Endothelial cell of umbilical vein (primary cell): ENCODE measurements at regions not wholly inside any gene's neighbourhood (a gene's known extent, or its start where the extent isn't known, plus 50 kb on each side); places are given as distances from the start of the nearest gene placed in this dataset.

Experiments
- BruUV-seq: library from RNA; stranded (reverse); fragments of 400-500 nt; replicated peaks from 2 replicates; lab custom pipeline; 2021; lab: Mats Ljungman, UMichigan
- CTCF ChIA-PET: fragments of 300-600, 350-600 bp; sonication (Branson Sonifier 250); formaldehyde crosslinking; loops from one replicate; lab custom pipeline; 2021; ENCODE audit warnings: antibody characterized with exemption, inconsistent platforms; lab: Charles Lee
- POLR2A ChIA-PET: fragments of 300-600, 350-600 bp; sonication (Branson Sonifier 250); formaldehyde crosslinking; loops from one replicate; lab custom pipeline; 2021; ENCODE audit warnings: antibody characterized with exemption, inconsistent platforms; lab: Charles Lee
- DNase-seq: peaks from one replicate; pipeline ENCODE4 v3.0.0-alpha.2; 2011; ENCODE audit warnings: low read depth, low spot score
- FAIRE-seq: peaks from 2 replicates; lab custom pipeline; 2011; peaks lifted over from hg19 to GRCh38; lab: Jason Lieb, UNC
- H2AFZ ChIP-seq: 2 replicates; pipeline ENCODE4 v1.6.0; 2012; ENCODE audit warnings: low read depth, low read length, control low read depth, inconsistent platforms
- H3K27ac ChIP-seq: 2 replicates; pipeline ENCODE4 v1.5.1; 2011; ENCODE audit warnings: low read depth, mild to moderate bottlenecking, control low read depth, low read length, moderate library complexity; ENCODE audit not compliant: insufficient read depth
- H3K27me3 ChIP-seq, 2 experiments: 2 replicates each; pipeline versions ENCODE4 v1.6.0 to v1.6.1; 2011; ENCODE audit warnings: low read length in 2 of 2, mixed read lengths in 1 of 2; ENCODE audit not compliant: control insufficient read depth in 2 of 2, insufficient read depth in 2 of 2
- H3K36me3 ChIP-seq, 2 experiments: 2 replicates in 1 of 2; 3 replicates in 1 of 2; pipeline ENCODE4 v1.5.1; 2011; ENCODE audit warnings: low read length in 2 of 2, mild to moderate bottlenecking in 1 of 2, moderate library complexity in 1 of 2; ENCODE audit not compliant: control insufficient read depth in 2 of 2, insufficient read depth in 2 of 2; ENCODE audit errors: extremely low read depth in 1 of 2
- H3K4me1 ChIP-seq: 3 replicates; pipeline ENCODE4 v1.5.1; 2011; ENCODE audit warnings: mild to moderate bottlenecking, low read length; ENCODE audit not compliant: control insufficient read depth, insufficient read depth; ENCODE audit errors: extremely low read depth
- H3K4me2 ChIP-seq: 2 replicates; pipeline ENCODE4 v1.6.1; 2011; ENCODE audit warnings: low read length, control low read depth, mixed read lengths; ENCODE audit not compliant: insufficient read depth
- H3K4me3 ChIP-seq, 3 experiments: fragments of 200-600 bp in 1 of 3; sonication (generic), shearing (Covaris generic) in 1 of 3; replicated peaks in 1 of 3; 2 replicates each; pipeline ENCODE4 v1.5.1; 2011 to 2016; ENCODE audit warnings: control low read depth in 3 of 3, low read length in 3 of 3, mild to moderate bottlenecking in 2 of 3, inconsistent platforms in 1 of 3, low read depth in 1 of 3, moderate library complexity in 1 of 3; ENCODE audit not compliant: insufficient read depth in 1 of 3
- H3K79me2 ChIP-seq: 2 replicates; pipeline ENCODE4 v1.6.0; 2012; ENCODE audit warnings: low read length, inconsistent platforms; ENCODE audit not compliant: control insufficient read depth, insufficient read depth
- H3K9ac ChIP-seq: replicated peaks from 2 replicates; pipeline ENCODE3; 2011; ENCODE audit warnings: low read length, control low read depth; ENCODE audit not compliant: insufficient read depth; ENCODE audit errors: extremely low read depth
- H3K9me1 ChIP-seq: replicated peaks from 3 replicates; pipeline ENCODE4 v1.6.0; 2011; ENCODE audit warnings: mild to moderate bottlenecking, low read length; ENCODE audit not compliant: control insufficient read depth, insufficient read depth; ENCODE audit errors: extremely low read depth
- H3K9me3 ChIP-seq: replicated peaks from 2 replicates; pipeline ENCODE4 v1.5.1; 2012; ENCODE audit warnings: low read length, inconsistent platforms; ENCODE audit not compliant: control insufficient read depth, insufficient read depth
- H4K20me1 ChIP-seq: replicated peaks from 2 replicates; pipeline ENCODE3; 2011; ENCODE audit warnings: mild to moderate bottlenecking, low read length; ENCODE audit not compliant: control insufficient read depth, insufficient read depth; ENCODE audit errors: extremely low read depth
- EZH2 ChIP-seq: IDR thresholded peaks from 2 replicates; pipeline ENCODE4 v1.6.1; 2012; ENCODE audit warnings: borderline replicate concordance, low read depth, mild to moderate bottlenecking, moderate library complexity, low read length, inconsistent platforms; ENCODE audit not compliant: severe bottlenecking
- FOS ChIP-seq: IDR thresholded peaks from 2 replicates; pipeline ENCODE4 v1.6.1; 2011; ENCODE audit warnings: mild to moderate bottlenecking, low read length, moderate library complexity, borderline replicate concordance; ENCODE audit not compliant: insufficient read depth
- GATA2 ChIP-seq: IDR thresholded peaks from 2 replicates; pipeline ENCODE4 v1.7.0; 2011; ENCODE audit warnings: low read depth, mild to moderate bottlenecking, moderate library complexity, mixed read lengths, low read length; ENCODE audit not compliant: insufficient read length, insufficient read depth
- JUN ChIP-seq: IDR thresholded peaks from 2 replicates; pipeline ENCODE4 v1.6.1; 2011; ENCODE audit warnings: borderline replicate concordance, low read depth; ENCODE audit not compliant: insufficient read length, insufficient read depth
- MYC ChIP-seq: IDR thresholded peaks from one replicate; pipeline ENCODE4 v1.6.1; 2011; ENCODE audit warnings: mild to moderate bottlenecking, low read depth, low read length
- POLR2A ChIP-seq: IDR thresholded peaks from 2 replicates; pipeline ENCODE4 v1.6.1; 2012; ENCODE audit warnings: low read depth, mild to moderate bottlenecking, control low read depth, low read length
- POLR2AphosphoS5 ChIP-seq: IDR thresholded peaks from 2 replicates; pipeline ENCODE4 v1.6.1; 2012; ENCODE audit warnings: low read depth, mild to moderate bottlenecking, control low read depth, low read length, moderate library complexity; ENCODE audit not compliant: insufficient read depth
- dilution Hi-C: fragments of 300-500 bp; cut with MboI; formaldehyde crosslinking; loops from one replicate; pipeline ENCODE4 v1.15.0; 2019; ENCODE audit warnings: low sequenced_read_pairs; ENCODE audit not compliant: extremely low pct_ligation_motif_present
- intact Hi-C: fragments of 100-400 bp; cut with micrococcal nuclease; formaldehyde crosslinking; loops from one replicate; pipeline ENCODE4 v1.10.0; 2022
- TF ChIP-seq, protein P1 (sequence below): IDR thresholded peaks from 2 replicates; pipeline ENCODE4 v1.6.1; 2011; ENCODE audit not compliant: insufficient read depth, insufficient read length
- TF ChIP-seq, protein P2 (sequence below), 2 donors: IDR thresholded peaks; 1 replicate in 1 of 2; 2 replicates in 1 of 2; pipeline ENCODE4 v1.5.1; 2011; ENCODE audit warnings: low read length in 2 of 2, mild to moderate bottlenecking in 2 of 2, moderate library complexity in 2 of 2, control low read depth in 1 of 2, inconsistent platforms in 1 of 2, low read depth in 1 of 2; ENCODE audit not compliant: insufficient read depth in 1 of 2; ENCODE audit errors: extremely low read depth in 1 of 2

DNA sequence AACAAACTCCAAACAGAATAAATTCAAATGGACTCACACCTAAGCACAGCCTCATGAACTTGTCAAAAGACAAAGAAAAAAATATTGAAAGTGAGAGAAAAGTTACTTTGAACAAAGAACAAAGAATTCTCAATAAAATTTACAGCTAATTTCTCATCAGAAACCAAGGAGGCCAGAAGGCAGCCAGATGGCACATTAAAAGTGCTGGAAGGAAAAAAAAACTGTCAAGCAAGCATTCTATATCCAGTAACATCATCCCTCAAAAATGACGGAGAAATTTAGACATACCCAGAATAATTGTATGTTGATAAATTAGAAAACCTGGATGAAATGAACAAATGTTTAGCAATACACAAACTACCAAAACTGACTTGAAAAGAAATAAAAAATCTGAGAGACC lies 129.8 kb upstream of the UQCRFS1 start:
- TF ChIP-seq, protein P1, sequence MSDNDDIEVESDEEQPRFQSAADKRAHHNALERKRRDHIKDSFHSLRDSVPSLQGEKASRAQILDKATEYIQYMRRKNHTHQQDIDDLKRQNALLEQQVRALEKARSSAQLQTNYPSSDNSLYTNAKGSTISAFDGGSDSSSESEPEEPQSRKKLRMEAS, result no peak
- TF ChIP-seq MYC (no peak), FOS (no peak), POLR2AphosphoS5 (no peak), POLR2A (no peak), GATA2 (no peak), JUN (no peak), EZH2 (no peak)
- TF ChIP-seq, protein P2, sequence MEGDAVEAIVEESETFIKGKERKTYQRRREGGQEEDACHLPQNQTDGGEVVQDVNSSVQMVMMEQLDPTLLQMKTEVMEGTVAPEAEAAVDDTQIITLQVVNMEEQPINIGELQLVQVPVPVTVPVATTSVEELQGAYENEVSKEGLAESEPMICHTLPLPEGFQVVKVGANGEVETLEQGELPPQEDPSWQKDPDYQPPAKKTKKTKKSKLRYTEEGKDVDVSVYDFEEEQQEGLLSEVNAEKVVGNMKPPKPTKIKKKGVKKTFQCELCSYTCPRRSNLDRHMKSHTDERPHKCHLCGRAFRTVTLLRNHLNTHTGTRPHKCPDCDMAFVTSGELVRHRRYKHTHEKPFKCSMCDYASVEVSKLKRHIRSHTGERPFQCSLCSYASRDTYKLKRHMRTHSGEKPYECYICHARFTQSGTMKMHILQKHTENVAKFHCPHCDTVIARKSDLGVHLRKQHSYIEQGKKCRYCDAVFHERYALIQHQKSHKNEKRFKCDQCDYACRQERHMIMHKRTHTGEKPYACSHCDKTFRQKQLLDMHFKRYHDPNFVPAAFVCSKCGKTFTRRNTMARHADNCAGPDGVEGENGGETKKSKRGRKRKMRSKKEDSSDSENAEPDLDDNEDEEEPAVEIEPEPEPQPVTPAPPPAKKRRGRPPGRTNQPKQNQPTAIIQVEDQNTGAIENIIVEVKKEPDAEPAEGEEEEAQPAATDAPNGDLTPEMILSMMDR (IDR thresholded peaks at IDR 0.05; ENCODE audit: extremely low read depth in 1 of 2, insufficient read depth in 1 of 2, low read depth in 1 of 2, low read length in 2 of 2), result no peak
- Histone ChIP-seq H3K4me2 (no peak overlapping the region), H2AFZ (no peak overlapping the region), H3K36me3 (no peaks in the 10 kb centered on the region), H3K4me3 (no peak overlapping the region), H3K9me1 (no peaks in the 10 kb centered on the region), H3K9me3 (peaks cover 4% of the 10 kb centered on the region), H3K27ac (no peak overlapping the region), H3K9ac (no peak overlapping the region), H3K4me1 (no peaks in the 10 kb centered on the region), H3K27me3 (no peaks in the 10 kb centered on the region), H4K20me1 (no peaks in the 10 kb centered on the region), H3K79me2 (no peaks in the 10 kb centered on the region)
- DNase-seq, result no peak
- CTCF ChIA-PET, result interaction anchor here (0.6 kb wide), 1 partner anchor 20 kb away, joined by 3 read pairs; no protein-coding TSS in a partner anchor
- FAIRE-seq, result no peak
- BruUV-seq, result no TSS peak
- intact Hi-C loops, result no loop called here
- dilution Hi-C loops, result no loop called here
- POLR2A ChIA-PET, result no interaction called here
